K562 (cell line): ENCODE measurements at regions not wholly inside any gene's neighbourhood (a gene's known extent, or its start where the extent isn't known, plus 50 kb on each side); places are given as distances from the start of the nearest gene placed in this dataset.

Source experiments
- ATAC-seq: fragments of 200-7000 bp; cut with Tn5 transposase; 3 replicates; pipeline ENCODE4 v1.9.1; 2020; ENCODE audit warnings: moderate library complexity
- BruUV-seq: library from RNA; stranded (reverse); fragments of 400-500 nt; replicated peaks from 2 replicates; lab custom pipeline; 2021; lab: Mats Ljungman, UMichigan
- CTCF ChIA-PET: fragments of 300-600 bp; formaldehyde crosslinking; extraction: SDS; loops from one replicate; lab custom pipeline; 2021; ENCODE audit warnings: low intra/inter-chr PET ratio; lab: Yijun Ruan, JAX
- POLR2A ChIA-PET: fragments of 300-600, 350-650 bp; sonication (Branson Sonifier 250); formaldehyde crosslinking; extraction: SDS; loops from one replicate; lab custom pipeline; 2021; ENCODE audit warnings: antibody characterized with exemption, inconsistent platforms; lab: Yijun Ruan, JAX
- DNase-seq, 4 experiments: peaks; one replicate each; pipeline versions ENCODE4 v3.0.0 to v3.0.0-alpha.2; 2011 to 2018; ENCODE audit warnings: low spot score in 3 of 4, mixed read lengths in 3 of 4; ENCODE audit errors: extremely low read depth in 1 of 4
- FAIRE-seq: peaks from 2 replicates; lab custom pipeline; 2011; peaks lifted over from hg19 to GRCh38; lab: Jason Lieb, UNC
- H2AFZ ChIP-seq: 2 replicates; pipeline ENCODE4 v1.6.0; 2011; ENCODE audit warnings: low read depth, low read length, control low read depth, inconsistent platforms
- H3K27ac ChIP-seq: fragments of 200-600 bp; 3 replicates; pipeline ENCODE4 v1.8.0; 2011; ENCODE audit warnings: low read depth, mild to moderate bottlenecking, control low read depth, inconsistent platforms, low read length, moderate library complexity, mixed read lengths; ENCODE audit errors: extremely low read depth
- H3K27me3 ChIP-seq, 2 experiments: fragments of 300-600 bp in 1 of 2; 2 replicates in 1 of 2; 3 replicates in 1 of 2; pipeline versions ENCODE4 v1.6.0 to v1.8.0; 2011; ENCODE audit warnings: inconsistent platforms in 2 of 2, low read length in 2 of 2, mild to moderate bottlenecking in 1 of 2, mixed read lengths in 1 of 2, moderate library complexity in 1 of 2; ENCODE audit not compliant: control insufficient read depth in 2 of 2, insufficient read depth in 2 of 2
- H3K36me3 ChIP-seq: fragments of 300-600 bp; 3 replicates; pipeline ENCODE4 v1.8.0; 2011; ENCODE audit warnings: mild to moderate bottlenecking, low read length, inconsistent platforms; ENCODE audit not compliant: control insufficient read depth, insufficient read depth
- H3K4me1 ChIP-seq, 2 experiments: fragments of 200-600 bp in 1 of 2; replicated peaks in 1 of 2; 2 replicates in 1 of 2; 3 replicates in 1 of 2; pipeline versions ENCODE4 v1.5.1 to v1.8.0; 2011; ENCODE audit warnings: inconsistent platforms in 2 of 2, low read length in 2 of 2, mild to moderate bottlenecking in 1 of 2, mixed read lengths in 1 of 2, moderate library complexity in 1 of 2; ENCODE audit not compliant: control insufficient read depth in 2 of 2, insufficient read depth in 2 of 2
- H3K4me2 ChIP-seq: 2 replicates; pipeline ENCODE4 v1.6.1; 2011; ENCODE audit warnings: low read length, control low read depth, inconsistent platforms, mixed read lengths; ENCODE audit not compliant: insufficient read depth
- H3K4me3 ChIP-seq: fragments of 200-600 bp; sonication (generic), shearing (Covaris generic); 2 replicates; pipeline ENCODE4 v1.5.1; 2016; ENCODE audit warnings: control low read depth, inconsistent platforms
- H3K79me2 ChIP-seq: fragments of 200-600 bp; 3 replicates; pipeline ENCODE4 v1.8.0; 2011; ENCODE audit warnings: low read length, inconsistent platforms; ENCODE audit not compliant: control insufficient read depth, insufficient read depth
- H3K9ac ChIP-seq, 2 experiments: 2 replicates each; pipeline versions ENCODE4 v1.6.0 to v1.6.1; 2011; ENCODE audit warnings: low read depth in 2 of 2, low read length in 2 of 2, control low read depth in 1 of 2, inconsistent platforms in 1 of 2, mild to moderate bottlenecking in 1 of 2, mixed read lengths in 1 of 2; ENCODE audit not compliant: insufficient read depth in 1 of 2
- H3K9me1 ChIP-seq: one replicate; pipeline ENCODE4 v1.6.0; 2011; ENCODE audit warnings: inconsistent platforms, mild to moderate bottlenecking, low read length, moderate library complexity; ENCODE audit not compliant: control insufficient read depth, insufficient read depth
- H3K9me3 ChIP-seq: replicated peaks from 2 replicates; pipeline ENCODE4 v1.5.1; 2011; ENCODE audit warnings: low read depth, low read length, inconsistent platforms; ENCODE audit not compliant: control insufficient read depth, insufficient read depth
- H4K20me1 ChIP-seq: replicated peaks from 2 replicates; pipeline ENCODE4 v1.6.1; 2011; ENCODE audit warnings: low read length, inconsistent platforms, mixed read lengths; ENCODE audit not compliant: control insufficient read depth, insufficient read depth
- ATF6 ChIP-seq: sonication (generic); formaldehyde crosslinking; IDR thresholded peaks from 2 replicates; pipeline ENCODE4 v1.4.0; 2020; ENCODE audit warnings: mild to moderate bottlenecking, missing genetic modification reagents
- EGR1 ChIP-seq: fragments of 450-650 bp; conservative IDR thresholded peaks from 2 replicates; pipeline ENCODE4 v1.6.1; 2017; ENCODE audit warnings: mild to moderate bottlenecking
- ZEB2 ChIP-seq: fragments of 450-650 bp; IDR thresholded peaks from 2 replicates; pipeline ENCODE4 v1.6.1; 2016
- ZNF561 ChIP-seq: fragments of 450-650 bp; formaldehyde crosslinking; conservative IDR thresholded peaks from 2 replicates; pipeline ENCODE4 v1.4.0; 2020; ENCODE audit warnings: mild to moderate bottlenecking, moderate library complexity
- WGBS: fragments of 100-300 bp; shearing (Covaris generic); methylation state at CpG from one replicate; pipeline ENCODE4 v1.1.6; 2016; ENCODE audit warnings: low coverage, mixed read lengths; ENCODE audit not compliant: insufficient coverage; ENCODE audit errors: missing lambda C conversion rate; 5-methylcytosine and 5-hydroxymethylcytosine counted together
- in situ Hi-C: fragments of 300-500 bp; cut with MboI; formaldehyde crosslinking; loops from 4 replicates; pipeline ENCODE4 v1.15.0; 2018; ENCODE audit warnings: inconsistent platforms, mixed read lengths
- intact Hi-C: fragments of 100-400 bp; cut with micrococcal nuclease; formaldehyde crosslinking; loops from 2 replicates; pipeline ENCODE4 v1.14.2; 2022

- Histone ChIP-seq H3K79me2 (no peaks in the 10 kb centered on the region), H3K4me2 (no peak overlapping the region), H3K9me1 (no peaks in the 10 kb centered on the region), H3K4me3 (no peak overlapping the region), H3K27me3 (no peaks in the 10 kb centered on the region), H2AFZ (no peak overlapping the region), H3K4me1 (peaks cover 57 to 92% of the 10 kb centered on the region in 2 experiments), H3K36me3 (no peaks in the 10 kb centered on the region), H4K20me1 (no peaks in the 10 kb centered on the region), H3K27ac (no peak overlapping the region), H3K9me3 (no peaks in the 10 kb centered on the region), H3K9ac (0 out of 4 replicates have a peak overlapping the region, but pooled peaks of 1 of the 2 experiments have one; percentile 26)
- DNase-seq, result no peak
- FAIRE-seq, result no peak
- intact Hi-C loops, result no loop called here
- ChIA-PET CTCF (no interaction called here), POLR2A (no interaction called here)
- no TSS peak for BruUV-seq
- no peak for ATAC-seq
- 82% methylated on average over 18 of the region's 20 CpGs for WGBS
- in situ Hi-C loops, result no loop called here
- TF ChIP-seq ATF6 (CRISPR knock-in tag), result no peak
- no peak for TF ChIP-seq ZEB2
- TF ChIP-seq ZNF561 (CRISPR knock-in tag), result no peak
- no peak for TF ChIP-seq EGR1
Measured at GRCh38 chr20:62527781-62528180, 52.0 kb upstream of the GATA5 start.
